SK-N-SH treated with all-trans-retinoic acid at 6 μM for 48 hours (cell line): ENCODE measurements at regions not wholly inside any gene's neighbourhood (a gene's known extent, or its start where the extent isn't known, plus 50 kb on each side); places are given as distances from the start of the nearest gene placed in this dataset.

Experiments used
- ARNTL ChIP-seq: fragments of 450-650 bp; formaldehyde crosslinking; IDR thresholded peaks from 2 replicates; pipeline ENCODE4 v1.5.0; 2020; ENCODE audit warnings: low read depth, mild to moderate bottlenecking, moderate library complexity, borderline replicate concordance
- BACH2 ChIP-seq: fragments of 250-450 bp; sonication (Bioruptor Pico); IDR thresholded peaks from 2 replicates; pipeline ENCODE4 v1.9.0; 2021; ENCODE audit warnings: mild to moderate bottlenecking, borderline replicate concordance
- GLIS3 ChIP-seq: fragments of 250-450 bp; sonication (Bioruptor Pico); IDR thresholded peaks from 2 replicates; pipeline ENCODE4 v1.5.0; 2020; ENCODE audit warnings: mild to moderate bottlenecking, moderate library complexity
- ISL1 ChIP-seq: fragments of 250-450 bp; sonication (Bioruptor Pico); IDR thresholded peaks from 2 replicates; pipeline ENCODE4 v2.1.2; 2022; ENCODE audit warnings: mild to moderate bottlenecking, moderate library complexity
- PPARA ChIP-seq: fragments of 250-450 bp; sonication (Bioruptor Pico); IDR thresholded peaks from 2 replicates; pipeline ENCODE4 v1.5.0; 2020; ENCODE audit warnings: mild to moderate bottlenecking, borderline replicate concordance
- SNAI2 ChIP-seq: fragments of 250-450 bp; sonication (Bioruptor Pico); IDR thresholded peaks from 2 replicates; pipeline ENCODE4 v1.5.0; 2020; ENCODE audit warnings: mild to moderate bottlenecking, moderate library complexity
- ZC3H10 ChIP-seq: fragments of 250-450 bp; sonication (Bioruptor Pico); IDR thresholded peaks from 2 replicates; pipeline ENCODE4 v1.5.1; 2021; ENCODE audit warnings: mild to moderate bottlenecking, moderate library complexity
- ZFP3 ChIP-seq: fragments of 250-450 bp; sonication (Bioruptor Pico); IDR thresholded peaks from 2 replicates; pipeline ENCODE4 v1.5.0; 2020; ENCODE audit warnings: mild to moderate bottlenecking, moderate library complexity
- TF ChIP-seq, protein P1 (sequence below): fragments of 250-450 bp; sonication (Bioruptor Pico); IDR thresholded peaks from 2 replicates; pipeline ENCODE4 v1.5.1; 2020; ENCODE audit warnings: low read depth, mild to moderate bottlenecking, moderate library complexity
- TF ChIP-seq, protein P2 (sequence below): fragments of 250-450 bp; sonication (Bioruptor Pico); IDR thresholded peaks from 2 replicates; pipeline ENCODE4 v1.8.0; 2020; ENCODE audit warnings: mild to moderate bottlenecking, moderate library complexity, borderline replicate concordance

DNA sequence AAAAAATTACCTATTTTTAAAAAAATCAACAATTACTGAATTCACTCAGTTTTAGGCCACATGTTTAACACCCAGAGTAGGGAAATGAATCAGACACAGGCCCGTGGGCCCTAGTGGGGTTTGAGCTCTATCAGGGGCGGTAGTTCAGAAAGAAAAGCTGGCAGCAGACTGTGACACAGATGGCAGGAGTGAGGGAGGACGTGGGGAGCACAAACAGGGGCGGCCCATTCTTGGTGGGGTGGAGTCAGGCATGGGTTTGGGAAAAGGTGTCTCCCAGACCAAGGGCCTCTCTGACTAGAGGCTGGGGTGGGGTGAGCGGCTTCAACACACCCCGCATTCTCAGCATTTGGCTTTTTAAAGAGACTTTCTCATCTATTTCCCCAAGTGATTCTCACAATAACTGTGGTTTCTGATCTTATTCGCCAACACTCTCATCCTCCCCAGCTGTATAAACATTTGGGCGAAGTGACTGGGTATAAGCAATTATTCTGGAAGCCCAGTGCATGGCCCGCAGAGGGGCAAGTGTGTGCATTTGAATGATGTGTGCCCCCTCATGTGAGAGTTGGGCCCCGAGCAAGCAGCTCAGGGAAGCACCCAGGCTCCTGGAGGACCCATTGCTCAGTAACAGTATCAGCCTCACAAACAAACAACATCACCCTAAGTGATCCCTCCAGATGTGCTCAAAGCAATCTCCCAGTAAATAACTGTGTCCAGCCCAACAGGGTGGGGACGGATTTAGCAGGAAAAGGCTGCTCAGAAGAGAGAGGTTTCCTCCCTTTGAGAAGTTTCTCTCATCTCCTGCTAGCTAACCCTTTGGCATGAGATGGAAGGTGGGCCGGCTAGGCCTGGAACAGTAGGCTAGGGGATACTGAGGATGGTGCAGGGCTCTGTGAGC is 437.6 kb upstream of the ZMIZ1 start:
- TF ChIP-seq, protein P1, sequence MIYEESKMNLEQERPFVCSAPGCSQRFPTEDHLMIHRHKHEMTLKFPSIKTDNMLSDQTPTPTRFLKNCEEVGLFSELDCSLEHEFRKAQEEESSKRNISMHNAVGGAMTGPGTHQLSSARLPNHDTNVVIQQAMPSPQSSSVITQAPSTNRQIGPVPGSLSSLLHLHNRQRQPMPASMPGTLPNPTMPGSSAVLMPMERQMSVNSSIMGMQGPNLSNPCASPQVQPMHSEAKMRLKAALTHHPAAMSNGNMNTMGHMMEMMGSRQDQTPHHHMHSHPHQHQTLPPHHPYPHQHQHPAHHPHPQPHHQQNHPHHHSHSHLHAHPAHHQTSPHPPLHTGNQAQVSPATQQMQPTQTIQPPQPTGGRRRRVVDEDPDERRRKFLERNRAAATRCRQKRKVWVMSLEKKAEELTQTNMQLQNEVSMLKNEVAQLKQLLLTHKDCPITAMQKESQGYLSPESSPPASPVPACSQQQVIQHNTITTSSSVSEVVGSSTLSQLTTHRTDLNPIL: no peak
- TF ChIP-seq ARNTL (CRISPR knock-in tag): no peak
- TF ChIP-seq ISL1: no peak
- no peak for TF ChIP-seq GLIS3 (CRISPR knock-in tag)
- no peak for TF ChIP-seq SNAI2 (CRISPR knock-in tag)
- no peak for TF ChIP-seq PPARA (CRISPR knock-in tag)
- TF ChIP-seq, protein P2, sequence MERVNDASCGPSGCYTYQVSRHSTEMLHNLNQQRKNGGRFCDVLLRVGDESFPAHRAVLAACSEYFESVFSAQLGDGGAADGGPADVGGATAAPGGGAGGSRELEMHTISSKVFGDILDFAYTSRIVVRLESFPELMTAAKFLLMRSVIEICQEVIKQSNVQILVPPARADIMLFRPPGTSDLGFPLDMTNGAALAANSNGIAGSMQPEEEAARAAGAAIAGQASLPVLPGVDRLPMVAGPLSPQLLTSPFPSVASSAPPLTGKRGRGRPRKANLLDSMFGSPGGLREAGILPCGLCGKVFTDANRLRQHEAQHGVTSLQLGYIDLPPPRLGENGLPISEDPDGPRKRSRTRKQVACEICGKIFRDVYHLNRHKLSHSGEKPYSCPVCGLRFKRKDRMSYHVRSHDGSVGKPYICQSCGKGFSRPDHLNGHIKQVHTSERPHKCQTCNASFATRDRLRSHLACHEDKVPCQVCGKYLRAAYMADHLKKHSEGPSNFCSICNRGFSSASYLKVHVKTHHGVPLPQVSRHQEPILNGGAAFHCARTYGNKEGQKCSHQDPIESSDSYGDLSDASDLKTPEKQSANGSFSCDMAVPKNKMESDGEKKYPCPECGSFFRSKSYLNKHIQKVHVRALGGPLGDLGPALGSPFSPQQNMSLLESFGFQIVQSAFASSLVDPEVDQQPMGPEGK (CRISPR knock-in tag): no peak
- TF ChIP-seq BACH2 (CRISPR knock-in tag): no peak
- TF ChIP-seq ZC3H10 (CRISPR knock-in tag): no peak
- TF ChIP-seq ZFP3 (CRISPR knock-in tag): no peak
